Sigmoid colon (tissue), 6 donors: ENCODE measurements at regions not wholly inside any gene's neighbourhood (a gene's known extent, or its start where the extent isn't known, plus 50 kb on each side); places are given as distances from the start of the nearest gene placed in this dataset.
A peak's percentile ranks its signal among the peaks of the same experiment; 100 is the strongest.
"Not testable (repeated sequence)": the region's sequence is repeated elsewhere in the genome, so short reads cannot be mapped to it uniquely, and the experiment has no call there.

Experiments
- DNase-seq: peaks from one replicate; pipeline ENCODE4 v3.0.0-alpha.2; 2019
- H3K27ac ChIP-seq, 4 donors: fragments of 200-600 bp; sonication (generic); one replicate each; pipeline ENCODE4 v1.5.1; 2016 to 2019; ENCODE audit warnings: mild to moderate bottlenecking in 1 of 4
- H3K27me3 ChIP-seq, 3 donors: fragments of 200-600 bp; sonication (generic); one replicate each; pipeline ENCODE4 v1.5.1; 2019; ENCODE audit warnings: mild to moderate bottlenecking in 1 of 3
- H3K36me3 ChIP-seq, 4 donors: fragments of 200-600 bp; sonication (generic); one replicate each; pipeline ENCODE4 v1.5.1; 2016 to 2019
- H3K4me1 ChIP-seq, 4 donors: fragments of 200-600 bp; sonication (generic); one replicate each; pipeline ENCODE4 v1.5.1; 2017 to 2019
- H3K4me3 ChIP-seq, 4 donors: fragments of 200-600 bp; sonication (generic); one replicate each; pipeline ENCODE4 v1.5.1; 2017 to 2019; ENCODE audit warnings: mild to moderate bottlenecking in 2 of 4, moderate library complexity in 1 of 4
- H3K9me3 ChIP-seq, 4 donors: fragments of 200-600 bp in 3 of 4; sonication (generic) in 3 of 4; one replicate each; pipeline versions ENCODE4 v1.5.1 to v1.6.1; 2013 to 2019
- CTCF ChIP-seq, 4 experiments: fragments of 450-650 bp in 3 of 4; fragments of 200-600 bp in 1 of 4; IDR thresholded peaks; one replicate each; pipeline ENCODE4 v1.5.1; 2016 to 2019; ENCODE audit warnings: antibody characterized with exemption in 4 of 4, mild to moderate bottlenecking in 3 of 4, moderate library complexity in 2 of 4
- EP300 ChIP-seq, 4 donors: sonication (generic); formaldehyde crosslinking; IDR thresholded peaks; one replicate each; pipeline ENCODE4 v1.6.1; 2017; ENCODE audit warnings: antibody characterized with exemption in 4 of 4
- POLR2A ChIP-seq, 2 donors: fragments of 450-650 bp; IDR thresholded peaks; one replicate each; pipeline ENCODE4 v1.6.1; 2016; ENCODE audit warnings: antibody characterized with exemption in 2 of 2, mild to moderate bottlenecking in 2 of 2, moderate library complexity in 2 of 2
- POLR2AphosphoS5 ChIP-seq, 4 donors: sonication (generic); formaldehyde crosslinking; IDR thresholded peaks; one replicate each; pipeline ENCODE4 v1.6.1; 2017; ENCODE audit warnings: antibody characterized with exemption in 4 of 4
- WGBS, 2 donors: extraction: QIAGEN DNeasy Blood & Tissue Kit; methylation state at CpG; one replicate each; pipeline ENCODE4 v1.1.7; 2013; 5-methylcytosine and 5-hydroxymethylcytosine counted together
- intact Hi-C: fragments of 100-400 bp; cut with DNase I; formaldehyde crosslinking; loops from one replicate; pipeline ENCODE4 v1.15.1; 2023
- donor health status: healthy with polysubstance abuse.
- donor health status: healthy.

DNA sequence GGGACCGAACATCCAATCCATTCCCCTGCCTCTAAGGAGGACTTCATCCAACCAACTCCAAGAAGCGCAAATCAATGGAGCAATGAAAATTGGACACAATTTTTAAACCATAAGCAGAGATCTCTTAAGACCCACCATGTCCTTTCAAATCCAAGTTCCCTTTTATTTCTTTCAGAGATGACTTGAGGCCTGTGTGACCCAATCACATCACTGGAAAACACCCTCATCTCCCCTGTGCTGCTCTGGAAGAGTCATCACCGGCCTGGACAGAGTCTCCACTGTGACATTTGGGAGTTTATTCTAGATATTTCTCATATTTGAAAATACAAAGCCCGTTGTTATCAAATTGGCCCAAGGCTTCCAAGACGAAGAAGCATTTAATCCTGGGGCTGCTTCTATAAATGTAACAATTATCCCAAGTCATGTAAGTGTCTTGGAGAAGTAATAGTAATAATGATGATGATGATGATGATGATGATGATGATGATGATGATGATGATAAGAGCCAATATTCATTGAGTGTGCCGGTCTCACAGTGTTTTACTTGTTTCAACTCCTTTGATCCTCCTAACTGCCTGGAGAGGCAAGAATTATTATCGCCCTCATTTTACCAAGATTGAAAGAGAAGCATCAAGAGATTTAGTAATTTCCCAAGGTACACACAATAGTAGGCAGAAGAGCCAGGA lies 72.1 kb downstream of the COPRS start:
- no peaks in the 10 kb centered on the region for H3K36me3 ChIP-seq
- TF ChIP-seq CTCF (IDR thresholded peaks at IDR 0.05) (no peak), POLR2A (IDR thresholded peaks at IDR 0.05) (no peak), EP300 (IDR thresholded peaks at IDR 0.05) (no peak), POLR2AphosphoS5 (IDR thresholded peaks at IDR 0.05) (no peak)
- no peak for DNase-seq
- intact Hi-C loops = loop anchor here (5.0 kb wide), 3 partner anchors 45 to 230 kb away; no protein-coding TSS in a partner anchor
- WGBS, 2 donors = 89 to 91% methylated on average over 7 of the region's 7 CpGs
- no peaks in the 10 kb centered on the region for H3K27me3 ChIP-seq
- peak overlapping the region in 2 of 4 donors; percentile 84 for H3K27ac ChIP-seq
- no peak overlapping the region for H3K4me3 ChIP-seq
- H3K9me3 ChIP-seq = no peaks in the 10 kb centered on the region
- H3K4me1 ChIP-seq = peaks cover 0 to 13% (median 12%) of the 10 kb centered on the region in 4 donors

GRCh38 chr17:31780483-31780882 lies 78.6 kb downstream of the COPRS start:
- DNase-seq = no peak
- intact Hi-C loops = no loop called here
- H3K27me3 ChIP-seq = no peaks in the 10 kb centered on the region
- TF ChIP-seq POLR2AphosphoS5 (IDR thresholded peaks at IDR 0.05) (no peak), CTCF (IDR thresholded peaks at IDR 0.05) (no peak), EP300 (IDR thresholded peaks at IDR 0.05) (no peak), POLR2A (IDR thresholded peaks at IDR 0.05) (no peak)
- 96 to 97% methylated on average over 1 of the region's 1 CpG for WGBS, 2 donors
- H3K9me3 ChIP-seq = no peaks in the 10 kb centered on the region
- no peaks in the 10 kb centered on the region for H3K4me1 ChIP-seq
- H3K36me3 ChIP-seq = no peaks in the 10 kb centered on the region
- no peak overlapping the region for H3K4me3 ChIP-seq
- H3K27ac ChIP-seq = no peak overlapping the region

DNA sequence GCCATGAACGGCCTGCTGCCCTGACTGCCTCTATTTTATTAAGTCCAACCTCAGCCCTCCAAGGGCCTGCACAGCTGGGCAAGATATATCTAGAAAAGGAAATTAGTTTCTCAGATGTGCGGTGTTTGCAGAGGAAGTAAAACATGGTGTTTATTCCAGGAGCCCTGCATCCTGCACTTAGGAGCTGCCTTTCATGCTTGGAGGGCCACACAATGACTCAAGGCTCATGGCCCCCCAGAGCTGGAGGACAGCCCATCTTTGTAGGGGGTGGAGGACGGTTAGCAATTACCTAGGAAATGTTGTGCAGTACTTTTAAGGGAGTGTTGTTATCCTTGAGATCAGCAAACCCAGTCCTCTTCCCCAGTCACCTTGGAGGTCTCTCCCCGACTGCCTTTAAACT lies 80.5 kb downstream of the COPRS start:
- Histone ChIP-seq H3K27me3 (no peaks in the 10 kb centered on the region), H3K36me3 (no peaks in the 10 kb centered on the region), H3K27ac (no peak overlapping the region), H3K4me1 (no peaks in the 10 kb centered on the region), H3K4me3 (no peak overlapping the region), H3K9me3 (no peaks in the 10 kb centered on the region)
- DNase-seq = no peak
- no peak for TF ChIP-seq POLR2A (IDR thresholded peaks at IDR 0.05)
- no peak for TF ChIP-seq EP300 (IDR thresholded peaks at IDR 0.05)
- TF ChIP-seq POLR2AphosphoS5 (IDR thresholded peaks at IDR 0.05) = no peak
- no peak for TF ChIP-seq CTCF (IDR thresholded peaks at IDR 0.05)
- WGBS, 2 donors = 46 to 71% methylated on average over 4 of the region's 4 CpGs
- intact Hi-C loops = no loop called here

DNA sequence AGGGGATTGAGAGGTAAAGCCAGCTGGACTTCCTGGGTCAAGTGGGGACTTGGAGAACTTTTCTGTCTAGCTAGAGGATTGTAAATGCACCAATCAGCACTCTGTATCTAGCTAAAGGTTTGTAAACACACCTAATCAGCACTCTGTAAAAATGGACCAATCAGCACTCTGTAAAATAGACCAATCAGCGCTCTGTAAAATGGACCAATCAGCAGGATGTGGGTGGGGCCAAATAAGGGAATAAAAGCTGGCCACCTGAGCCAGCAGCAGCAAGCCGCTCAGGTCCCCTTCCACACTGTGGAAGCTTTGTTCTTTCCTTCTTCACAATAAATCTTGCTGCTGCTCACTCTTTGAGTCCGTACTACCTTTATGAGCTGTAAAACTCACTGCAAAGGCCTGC lies 87.7 kb downstream of the COPRS start:
- H3K36me3 ChIP-seq, intact Hi-C loops, H3K4me1 ChIP-seq, H3K27me3 ChIP-seq, H3K9me3 ChIP-seq, H3K4me3 ChIP-seq, DNase-seq, H3K27ac ChIP-seq: not testable (repeated sequence)
- WGBS, 2 donors = 90 to 98% methylated on average over 3 of the region's 3 CpGs

DNA sequence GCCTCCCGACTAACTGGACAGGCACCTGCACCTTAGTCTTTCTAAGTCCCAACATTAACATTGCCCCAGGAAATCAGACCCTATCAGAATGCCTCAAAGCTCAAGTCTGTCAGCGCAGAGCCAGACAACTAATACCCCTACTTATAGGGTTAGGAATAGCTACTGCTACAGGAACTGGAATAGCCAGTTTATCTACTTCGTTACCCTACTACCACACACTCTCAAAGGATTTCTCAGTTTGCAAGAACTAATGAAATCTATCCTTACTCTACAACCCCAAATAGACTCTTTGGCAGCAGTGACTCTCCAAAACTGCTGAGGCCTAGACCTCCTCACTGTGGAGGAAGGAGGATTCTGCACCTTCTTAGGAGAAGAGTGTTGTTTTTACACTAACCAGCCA lies 88.5 kb downstream of the COPRS start:
- H3K4me3 ChIP-seq, H3K4me1 ChIP-seq, H3K27me3 ChIP-seq, intact Hi-C loops, DNase-seq, H3K36me3 ChIP-seq, H3K9me3 ChIP-seq, H3K27ac ChIP-seq: not testable (repeated sequence)
- WGBS, 2 donors = 81 to 89% methylated on average over 3 of the region's 3 CpGs

DNA sequence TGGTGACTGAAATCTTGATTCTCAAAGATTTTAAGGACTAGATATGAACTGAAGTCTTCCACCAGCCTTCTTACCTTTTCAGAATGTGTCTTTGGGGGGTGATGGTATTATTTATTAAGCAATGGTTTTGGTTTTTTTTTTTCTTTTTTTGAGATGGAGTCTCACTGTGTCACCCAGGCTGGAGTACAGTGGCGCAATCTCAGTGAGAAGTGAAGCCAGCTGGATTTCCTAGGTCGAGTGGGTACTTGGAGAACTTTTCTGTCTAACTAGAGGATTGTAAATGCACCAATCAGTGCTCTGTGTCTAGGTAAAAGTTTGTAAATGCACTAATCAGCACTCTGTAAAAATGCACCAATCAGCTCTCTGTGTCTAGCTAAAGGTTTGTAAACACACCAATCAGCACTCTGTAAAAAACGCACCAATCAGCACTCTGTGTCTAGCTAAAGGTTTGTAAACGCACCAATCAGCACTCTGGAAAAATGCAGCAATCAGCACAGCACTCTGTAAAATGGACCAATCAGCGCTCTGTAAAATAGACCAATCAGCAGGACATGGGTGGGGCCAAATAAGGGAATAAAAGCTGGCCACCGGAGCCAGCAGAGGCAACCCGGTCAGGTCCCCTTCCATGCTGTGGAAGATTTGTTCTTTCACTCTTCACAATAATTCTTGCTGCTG lies 97.1 kb downstream of the COPRS start:
- DNase-seq, H3K9me3 ChIP-seq, H3K36me3 ChIP-seq, H3K4me1 ChIP-seq, H3K4me3 ChIP-seq, H3K27ac ChIP-seq, H3K27me3 ChIP-seq, intact Hi-C loops: not testable (repeated sequence)
- WGBS, 2 donors = 87 to 90% methylated on average over 7 of the region's 7 CpGs
